Endothelial cell of umbilical vein (primary cell): ENCODE measurements at regions not wholly inside any gene's neighbourhood (a gene's known extent, or its start where the extent isn't known, plus 50 kb on each side); places are given as distances from the start of the nearest gene placed in this dataset.

Source experiments
- BruUV-seq: library from RNA; stranded (reverse); fragments of 400-500 nt; replicated peaks from 2 replicates; lab custom pipeline; 2021; lab: Mats Ljungman, UMichigan
- CTCF ChIA-PET: fragments of 300-600, 350-600 bp; sonication (Branson Sonifier 250); formaldehyde crosslinking; loops from one replicate; lab custom pipeline; 2021; ENCODE audit warnings: antibody characterized with exemption, inconsistent platforms; lab: Charles Lee
- POLR2A ChIA-PET: fragments of 300-600, 350-600 bp; sonication (Branson Sonifier 250); formaldehyde crosslinking; loops from one replicate; lab custom pipeline; 2021; ENCODE audit warnings: antibody characterized with exemption, inconsistent platforms; lab: Charles Lee
- DNase-seq: peaks from one replicate; pipeline ENCODE4 v3.0.0-alpha.2; 2011; ENCODE audit warnings: low read depth, low spot score
- FAIRE-seq: peaks from 2 replicates; lab custom pipeline; 2011; peaks lifted over from hg19 to GRCh38; lab: Jason Lieb, UNC
- H2AFZ ChIP-seq: 2 replicates; pipeline ENCODE4 v1.6.0; 2012; ENCODE audit warnings: low read depth, low read length, control low read depth, inconsistent platforms
- H3K27ac ChIP-seq: 2 replicates; pipeline ENCODE4 v1.5.1; 2011; ENCODE audit warnings: low read depth, mild to moderate bottlenecking, control low read depth, low read length, moderate library complexity; ENCODE audit not compliant: insufficient read depth
- H3K27me3 ChIP-seq, 2 experiments: 2 replicates each; pipeline versions ENCODE4 v1.6.0 to v1.6.1; 2011; ENCODE audit warnings: low read length in 2 of 2, mixed read lengths in 1 of 2; ENCODE audit not compliant: control insufficient read depth in 2 of 2, insufficient read depth in 2 of 2
- H3K36me3 ChIP-seq, 2 experiments: 2 replicates in 1 of 2; 3 replicates in 1 of 2; pipeline ENCODE4 v1.5.1; 2011; ENCODE audit warnings: low read length in 2 of 2, mild to moderate bottlenecking in 1 of 2, moderate library complexity in 1 of 2; ENCODE audit not compliant: control insufficient read depth in 2 of 2, insufficient read depth in 2 of 2; ENCODE audit errors: extremely low read depth in 1 of 2
- H3K4me1 ChIP-seq: 3 replicates; pipeline ENCODE4 v1.5.1; 2011; ENCODE audit warnings: mild to moderate bottlenecking, low read length; ENCODE audit not compliant: control insufficient read depth, insufficient read depth; ENCODE audit errors: extremely low read depth
- H3K4me2 ChIP-seq: 2 replicates; pipeline ENCODE4 v1.6.1; 2011; ENCODE audit warnings: low read length, control low read depth, mixed read lengths; ENCODE audit not compliant: insufficient read depth
- H3K4me3 ChIP-seq, 3 experiments: fragments of 200-600 bp in 1 of 3; sonication (generic), shearing (Covaris generic) in 1 of 3; replicated peaks in 1 of 3; 2 replicates each; pipeline ENCODE4 v1.5.1; 2011 to 2016; ENCODE audit warnings: control low read depth in 3 of 3, low read length in 3 of 3, mild to moderate bottlenecking in 2 of 3, inconsistent platforms in 1 of 3, low read depth in 1 of 3, moderate library complexity in 1 of 3; ENCODE audit not compliant: insufficient read depth in 1 of 3
- H3K79me2 ChIP-seq: 2 replicates; pipeline ENCODE4 v1.6.0; 2012; ENCODE audit warnings: low read length, inconsistent platforms; ENCODE audit not compliant: control insufficient read depth, insufficient read depth
- H3K9ac ChIP-seq: replicated peaks from 2 replicates; pipeline ENCODE3; 2011; ENCODE audit warnings: low read length, control low read depth; ENCODE audit not compliant: insufficient read depth; ENCODE audit errors: extremely low read depth
- H3K9me1 ChIP-seq: replicated peaks from 3 replicates; pipeline ENCODE4 v1.6.0; 2011; ENCODE audit warnings: mild to moderate bottlenecking, low read length; ENCODE audit not compliant: control insufficient read depth, insufficient read depth; ENCODE audit errors: extremely low read depth
- H3K9me3 ChIP-seq: replicated peaks from 2 replicates; pipeline ENCODE4 v1.5.1; 2012; ENCODE audit warnings: low read length, inconsistent platforms; ENCODE audit not compliant: control insufficient read depth, insufficient read depth
- H4K20me1 ChIP-seq: replicated peaks from 2 replicates; pipeline ENCODE3; 2011; ENCODE audit warnings: mild to moderate bottlenecking, low read length; ENCODE audit not compliant: control insufficient read depth, insufficient read depth; ENCODE audit errors: extremely low read depth
- EZH2 ChIP-seq: IDR thresholded peaks from 2 replicates; pipeline ENCODE4 v1.6.1; 2012; ENCODE audit warnings: borderline replicate concordance, low read depth, mild to moderate bottlenecking, moderate library complexity, low read length, inconsistent platforms; ENCODE audit not compliant: severe bottlenecking
- FOS ChIP-seq: IDR thresholded peaks from 2 replicates; pipeline ENCODE4 v1.6.1; 2011; ENCODE audit warnings: mild to moderate bottlenecking, low read length, moderate library complexity, borderline replicate concordance; ENCODE audit not compliant: insufficient read depth
- GATA2 ChIP-seq: IDR thresholded peaks from 2 replicates; pipeline ENCODE4 v1.7.0; 2011; ENCODE audit warnings: low read depth, mild to moderate bottlenecking, moderate library complexity, mixed read lengths, low read length; ENCODE audit not compliant: insufficient read length, insufficient read depth
- JUN ChIP-seq: IDR thresholded peaks from 2 replicates; pipeline ENCODE4 v1.6.1; 2011; ENCODE audit warnings: borderline replicate concordance, low read depth; ENCODE audit not compliant: insufficient read length, insufficient read depth
- MAX ChIP-seq: IDR thresholded peaks from 2 replicates; pipeline ENCODE4 v1.6.1; 2011; ENCODE audit not compliant: insufficient read depth, insufficient read length
- MYC ChIP-seq: IDR thresholded peaks from one replicate; pipeline ENCODE4 v1.6.1; 2011; ENCODE audit warnings: mild to moderate bottlenecking, low read depth, low read length
- POLR2A ChIP-seq: IDR thresholded peaks from 2 replicates; pipeline ENCODE4 v1.6.1; 2012; ENCODE audit warnings: low read depth, mild to moderate bottlenecking, control low read depth, low read length
- POLR2AphosphoS5 ChIP-seq: IDR thresholded peaks from 2 replicates; pipeline ENCODE4 v1.6.1; 2012; ENCODE audit warnings: low read depth, mild to moderate bottlenecking, control low read depth, low read length, moderate library complexity; ENCODE audit not compliant: insufficient read depth
- dilution Hi-C: fragments of 300-500 bp; cut with MboI; formaldehyde crosslinking; loops from one replicate; pipeline ENCODE4 v1.15.0; 2019; ENCODE audit warnings: low sequenced_read_pairs; ENCODE audit not compliant: extremely low pct_ligation_motif_present
- intact Hi-C: fragments of 100-400 bp; cut with micrococcal nuclease; formaldehyde crosslinking; loops from one replicate; pipeline ENCODE4 v1.10.0; 2022
- TF ChIP-seq, protein P1 (sequence below), 2 donors: IDR thresholded peaks; 1 replicate in 1 of 2; 2 replicates in 1 of 2; pipeline ENCODE4 v1.5.1; 2011; ENCODE audit warnings: low read length in 2 of 2, mild to moderate bottlenecking in 2 of 2, moderate library complexity in 2 of 2, control low read depth in 1 of 2, inconsistent platforms in 1 of 2, low read depth in 1 of 2; ENCODE audit not compliant: insufficient read depth in 1 of 2; ENCODE audit errors: extremely low read depth in 1 of 2

DNA sequence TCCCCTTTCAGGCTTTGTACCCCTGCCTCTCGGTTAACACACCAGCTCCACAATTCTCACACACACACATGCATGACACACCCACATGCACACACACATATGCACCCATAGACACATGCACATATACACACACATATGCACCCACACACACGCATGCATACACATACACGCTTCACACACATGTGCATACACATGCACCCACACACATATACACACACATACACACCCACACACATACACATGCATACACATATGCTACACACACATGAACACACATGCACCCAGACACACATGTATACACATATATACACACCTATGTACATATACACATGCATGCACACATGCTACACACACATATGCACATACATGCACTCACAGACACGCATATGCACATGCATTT lies 61.7 kb upstream of the SLC25A33 start:
- H3K36me3 ChIP-seq = no peaks in the 10 kb centered on the region
- no peak overlapping the region for H3K27ac ChIP-seq
- TF ChIP-seq GATA2 (no peak), EZH2 (no peak), JUN (no peak), MYC (no peak), FOS (no peak), POLR2A (no peak), POLR2AphosphoS5 (no peak), MAX (no peak)
- TF ChIP-seq, protein P1, sequence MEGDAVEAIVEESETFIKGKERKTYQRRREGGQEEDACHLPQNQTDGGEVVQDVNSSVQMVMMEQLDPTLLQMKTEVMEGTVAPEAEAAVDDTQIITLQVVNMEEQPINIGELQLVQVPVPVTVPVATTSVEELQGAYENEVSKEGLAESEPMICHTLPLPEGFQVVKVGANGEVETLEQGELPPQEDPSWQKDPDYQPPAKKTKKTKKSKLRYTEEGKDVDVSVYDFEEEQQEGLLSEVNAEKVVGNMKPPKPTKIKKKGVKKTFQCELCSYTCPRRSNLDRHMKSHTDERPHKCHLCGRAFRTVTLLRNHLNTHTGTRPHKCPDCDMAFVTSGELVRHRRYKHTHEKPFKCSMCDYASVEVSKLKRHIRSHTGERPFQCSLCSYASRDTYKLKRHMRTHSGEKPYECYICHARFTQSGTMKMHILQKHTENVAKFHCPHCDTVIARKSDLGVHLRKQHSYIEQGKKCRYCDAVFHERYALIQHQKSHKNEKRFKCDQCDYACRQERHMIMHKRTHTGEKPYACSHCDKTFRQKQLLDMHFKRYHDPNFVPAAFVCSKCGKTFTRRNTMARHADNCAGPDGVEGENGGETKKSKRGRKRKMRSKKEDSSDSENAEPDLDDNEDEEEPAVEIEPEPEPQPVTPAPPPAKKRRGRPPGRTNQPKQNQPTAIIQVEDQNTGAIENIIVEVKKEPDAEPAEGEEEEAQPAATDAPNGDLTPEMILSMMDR (IDR thresholded peaks at IDR 0.05; ENCODE audit: extremely low read depth in 1 of 2, insufficient read depth in 1 of 2, low read depth in 1 of 2, low read length in 2 of 2) = no peak
- FAIRE-seq (no peak), DNase-seq (no peak)
- no peaks in the 10 kb centered on the region for H3K9me3 ChIP-seq
- CTCF ChIA-PET = interaction anchor here (0.9 to 1.2 kb wide), 2 partner anchors 13 to 211 kb away, joined by 4 to 5 read pairs; no protein-coding TSS in a partner anchor
- BruUV-seq = no TSS peak
- H3K4me3 ChIP-seq = no peak overlapping the region
- dilution Hi-C loops (no loop called here), intact Hi-C loops (no loop called here)
- no peak overlapping the region for H3K4me2 ChIP-seq
- H3K9ac ChIP-seq = no peak overlapping the region
- H4K20me1 ChIP-seq = no peaks in the 10 kb centered on the region
- no peaks in the 10 kb centered on the region for H3K79me2 ChIP-seq
- H3K27me3 ChIP-seq = no peaks in the 10 kb centered on the region
- H2AFZ ChIP-seq = no peak overlapping the region
- POLR2A ChIA-PET = no interaction called here
- H3K4me1 ChIP-seq = no peaks in the 10 kb centered on the region
- H3K9me1 ChIP-seq = no peaks in the 10 kb centered on the region
